GM12874 (cell line): ENCODE measurements at regions not wholly inside any gene's neighbourhood (a gene's known extent, or its start where the extent isn't known, plus 50 kb on each side); places are given as distances from the start of the nearest gene placed in this dataset.

Experiments
- TF ChIP-seq, protein P1 (sequence below): IDR thresholded peaks from 2 replicates; pipeline ENCODE4 v1.5.1; 2011; ENCODE audit warnings: low read depth, mild to moderate bottlenecking, control low read depth, low read length, moderate library complexity; ENCODE audit not compliant: insufficient read depth

DNA sequence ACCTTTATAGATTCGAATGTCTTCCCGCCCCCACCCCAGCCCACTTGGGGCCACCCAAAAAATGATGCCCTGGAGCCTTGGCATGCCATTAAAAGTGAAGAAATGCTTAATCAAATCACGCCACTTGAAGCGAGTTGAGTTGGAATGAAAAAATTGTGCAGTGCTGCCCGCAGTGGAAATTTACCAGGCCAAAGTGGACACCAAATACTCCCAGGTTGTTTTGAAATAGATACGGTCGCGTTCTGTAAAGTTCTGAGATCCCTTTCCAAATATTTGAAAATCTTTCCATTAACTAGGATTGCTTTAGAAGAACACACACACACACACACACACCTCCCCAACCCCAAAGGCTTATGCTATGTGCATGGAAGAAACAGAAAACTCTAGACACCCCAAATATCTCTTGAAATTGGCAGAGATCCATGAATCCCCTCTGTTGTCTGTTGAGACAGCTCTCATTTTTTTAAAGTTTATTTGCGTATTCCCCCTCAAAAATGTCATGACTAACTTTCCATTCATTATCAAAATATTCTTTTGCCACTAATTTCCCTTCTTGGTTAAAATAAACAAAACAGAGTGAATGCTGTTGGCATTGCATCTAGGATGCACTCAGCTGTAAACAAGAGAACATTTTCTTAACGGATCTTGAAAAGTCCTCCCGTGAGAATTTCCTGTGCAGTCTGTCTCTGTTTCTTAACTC is 142.3 kb upstream of the KCNE2 start:
- TF ChIP-seq, protein P1, sequence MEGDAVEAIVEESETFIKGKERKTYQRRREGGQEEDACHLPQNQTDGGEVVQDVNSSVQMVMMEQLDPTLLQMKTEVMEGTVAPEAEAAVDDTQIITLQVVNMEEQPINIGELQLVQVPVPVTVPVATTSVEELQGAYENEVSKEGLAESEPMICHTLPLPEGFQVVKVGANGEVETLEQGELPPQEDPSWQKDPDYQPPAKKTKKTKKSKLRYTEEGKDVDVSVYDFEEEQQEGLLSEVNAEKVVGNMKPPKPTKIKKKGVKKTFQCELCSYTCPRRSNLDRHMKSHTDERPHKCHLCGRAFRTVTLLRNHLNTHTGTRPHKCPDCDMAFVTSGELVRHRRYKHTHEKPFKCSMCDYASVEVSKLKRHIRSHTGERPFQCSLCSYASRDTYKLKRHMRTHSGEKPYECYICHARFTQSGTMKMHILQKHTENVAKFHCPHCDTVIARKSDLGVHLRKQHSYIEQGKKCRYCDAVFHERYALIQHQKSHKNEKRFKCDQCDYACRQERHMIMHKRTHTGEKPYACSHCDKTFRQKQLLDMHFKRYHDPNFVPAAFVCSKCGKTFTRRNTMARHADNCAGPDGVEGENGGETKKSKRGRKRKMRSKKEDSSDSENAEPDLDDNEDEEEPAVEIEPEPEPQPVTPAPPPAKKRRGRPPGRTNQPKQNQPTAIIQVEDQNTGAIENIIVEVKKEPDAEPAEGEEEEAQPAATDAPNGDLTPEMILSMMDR = no peak

DNA sequence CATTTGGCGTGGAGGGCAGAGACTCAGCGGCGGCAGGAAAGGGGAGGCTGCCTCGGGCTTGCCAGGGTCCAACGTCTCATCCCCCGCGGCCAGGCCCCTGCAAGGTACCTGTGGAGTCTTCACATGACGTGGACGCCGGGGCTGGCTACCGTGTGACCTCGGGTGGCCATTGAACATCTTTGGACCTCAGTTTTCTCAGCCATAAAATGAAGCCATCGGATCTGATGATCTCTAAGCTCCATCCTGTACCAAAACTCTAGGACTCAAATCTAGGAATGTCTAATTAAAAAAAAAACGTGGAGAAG is 141.8 kb upstream of the KCNE2 start:
- TF ChIP-seq, protein P1 = no peak

DNA sequence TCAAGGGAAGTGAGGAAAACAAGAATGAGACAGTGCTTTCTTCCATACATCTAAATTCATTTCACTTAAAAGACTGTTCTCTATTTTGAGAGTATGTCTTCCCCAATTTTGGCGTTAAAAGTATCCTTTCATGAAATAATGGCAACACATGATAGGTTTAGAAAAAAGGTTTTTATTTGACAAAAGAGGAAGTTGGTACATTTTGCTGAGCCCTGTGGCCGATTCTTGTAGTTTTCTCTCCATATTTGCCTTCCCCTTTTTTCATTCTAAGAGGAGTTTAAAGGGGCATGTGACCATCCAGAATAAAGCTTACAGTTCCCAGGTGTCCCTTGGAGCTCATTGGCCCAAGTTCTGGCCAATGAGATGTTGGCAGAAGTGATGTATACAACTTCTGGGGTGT is 140.4 kb upstream of the KCNE2 start:
- TF ChIP-seq, protein P1 = no peak

DNA sequence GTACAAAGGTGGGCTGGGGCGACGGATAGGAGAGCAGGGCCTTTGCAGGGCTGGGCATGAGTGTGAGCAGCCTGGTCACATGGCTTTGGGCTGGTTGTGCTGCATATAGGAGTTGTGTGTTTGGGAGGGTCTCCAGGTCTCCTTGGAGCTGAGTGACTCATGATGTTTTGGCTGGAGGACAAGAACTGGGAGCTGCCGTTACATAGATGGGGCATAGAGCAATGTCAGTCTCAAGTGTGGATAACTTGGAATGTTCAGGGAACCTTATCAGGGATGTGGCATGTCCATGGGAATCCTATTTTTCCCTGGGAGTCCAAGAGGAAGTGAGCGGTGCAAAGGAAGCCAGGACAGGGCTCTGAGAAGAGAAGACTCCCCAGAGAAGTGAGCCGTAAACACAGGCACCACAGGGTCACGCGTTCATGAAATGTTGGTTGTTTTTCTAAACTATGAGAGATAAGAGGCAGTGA is 136.4 kb upstream of the KCNE2 start:
- TF ChIP-seq, protein P1 = no peak

DNA sequence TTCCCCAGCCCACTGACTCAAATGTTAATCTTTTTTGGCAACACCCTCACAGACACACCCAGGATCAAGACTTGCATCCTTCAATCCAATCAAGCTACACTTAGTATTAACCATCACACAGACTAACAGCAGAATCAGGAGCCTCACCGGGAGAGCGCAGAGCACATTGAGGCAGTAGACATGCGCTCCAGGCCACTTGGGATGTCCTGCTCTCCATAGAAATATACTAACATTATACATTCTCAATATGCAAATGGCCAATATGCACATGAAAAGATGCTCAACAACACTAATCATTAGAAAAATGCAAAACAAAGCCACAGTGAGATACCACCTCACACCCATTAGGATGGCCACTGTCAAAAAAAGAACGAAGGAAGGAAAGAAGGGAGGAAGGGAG is 135.0 kb upstream of the KCNE2 start:
- TF ChIP-seq, protein P1 = no peak

DNA sequence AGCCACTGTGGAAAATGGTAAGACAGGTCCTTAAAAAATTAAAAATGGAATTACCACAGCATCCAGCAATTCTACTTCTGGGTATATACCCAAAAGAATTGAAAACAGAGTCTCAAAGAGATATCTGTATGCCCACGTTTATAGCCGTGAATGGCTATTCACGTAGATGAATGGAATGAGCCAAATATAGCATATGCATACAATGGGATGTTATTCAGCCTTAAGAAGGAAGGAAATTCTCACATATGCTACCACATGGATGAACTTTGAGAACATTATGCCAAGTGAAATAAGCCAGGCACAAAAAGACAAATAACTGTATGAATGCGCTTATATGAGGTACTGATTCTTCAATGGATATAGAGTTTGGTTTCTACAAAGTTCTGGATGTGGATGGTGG is 134.5 kb upstream of the KCNE2 start:
- TF ChIP-seq, protein P1 = no peak

DNA sequence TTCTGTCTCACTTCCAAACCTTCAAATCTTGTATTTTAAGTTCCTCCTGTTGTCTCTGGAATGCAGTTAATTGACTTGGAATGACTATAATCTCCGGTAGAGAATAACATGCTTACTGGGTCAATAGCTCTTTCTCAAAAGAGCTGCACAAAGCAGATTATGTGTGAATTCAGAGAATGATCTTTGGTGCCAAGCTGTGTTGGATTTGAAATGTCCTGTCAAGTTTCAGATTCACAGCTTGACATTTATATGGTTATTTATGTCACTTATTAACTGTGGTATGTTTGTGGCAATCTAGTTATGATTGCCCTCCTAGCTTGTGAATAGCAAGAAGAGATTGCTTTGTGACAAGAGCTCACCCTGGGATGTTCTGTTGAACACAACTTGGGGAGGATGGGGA is 128.3 kb upstream of the KCNE2 start:
- TF ChIP-seq, protein P1 = no peak
